ENCODE measurements at regions not wholly inside any gene's neighbourhood (a gene's known extent, or its start where the extent isn't known, plus 50 kb on each side); places are given as distances from the start of the nearest gene placed in this dataset.

DNA sequence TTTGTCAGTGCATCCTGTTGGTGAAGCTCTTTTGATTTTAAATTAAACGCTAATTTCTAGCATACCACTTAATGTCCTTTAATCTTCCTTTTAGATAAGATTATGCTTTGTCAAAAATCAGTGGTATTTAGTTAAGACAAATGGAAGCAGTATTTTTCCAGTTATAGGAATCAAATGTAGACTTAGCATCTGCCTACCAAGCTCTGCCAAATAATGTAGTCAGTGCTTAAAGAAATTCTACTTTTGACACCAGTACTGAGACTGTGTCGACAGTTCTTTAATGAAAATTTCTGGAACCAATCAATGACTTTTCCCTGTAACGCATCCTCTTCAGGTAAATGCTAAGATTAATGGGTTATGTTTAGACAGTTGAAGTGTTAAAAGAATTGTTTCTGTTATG is 803.3 kb upstream of the FAM98A start:
- Mint-ChIP-seq H3K9me3 (no peaks in the 10 kb centered on the region), H3K27ac (no peak overlapping the region)

DNA sequence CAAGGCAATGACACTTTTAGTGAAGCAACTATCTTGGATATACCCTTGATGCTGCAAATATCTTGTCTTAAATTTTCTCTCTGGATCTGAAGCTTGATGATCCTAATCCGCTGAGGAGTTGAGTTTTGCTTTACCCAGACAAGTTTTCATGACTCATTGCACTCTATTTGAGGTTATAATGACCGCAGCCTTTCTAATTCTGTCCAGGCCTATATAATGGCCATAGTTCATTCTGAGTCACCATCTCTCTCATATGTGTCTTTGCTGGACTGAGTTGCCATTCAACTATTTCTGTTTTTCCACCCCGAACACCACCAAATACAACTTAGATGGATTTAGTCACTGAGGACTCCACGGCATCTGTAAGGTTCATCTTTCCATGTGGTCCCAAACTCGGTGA is 802.1 kb upstream of the FAM98A start:
- H3K27ac Mint-ChIP-seq: no peak overlapping the region
- no peaks in the 10 kb centered on the region for H3K36me3 Mint-ChIP-seq (ENCODE audit: low read depth)
- H3K9me3 Mint-ChIP-seq: no peaks in the 10 kb centered on the region
- no peaks in the 10 kb centered on the region for H3K4me1 Mint-ChIP-seq
- H3K4me3 Mint-ChIP-seq: no peak overlapping the region
- no peaks in the 10 kb centered on the region for H3K27me3 Mint-ChIP-seq (ENCODE audit: low read depth)
- TF ChIP-seq, protein P1, sequence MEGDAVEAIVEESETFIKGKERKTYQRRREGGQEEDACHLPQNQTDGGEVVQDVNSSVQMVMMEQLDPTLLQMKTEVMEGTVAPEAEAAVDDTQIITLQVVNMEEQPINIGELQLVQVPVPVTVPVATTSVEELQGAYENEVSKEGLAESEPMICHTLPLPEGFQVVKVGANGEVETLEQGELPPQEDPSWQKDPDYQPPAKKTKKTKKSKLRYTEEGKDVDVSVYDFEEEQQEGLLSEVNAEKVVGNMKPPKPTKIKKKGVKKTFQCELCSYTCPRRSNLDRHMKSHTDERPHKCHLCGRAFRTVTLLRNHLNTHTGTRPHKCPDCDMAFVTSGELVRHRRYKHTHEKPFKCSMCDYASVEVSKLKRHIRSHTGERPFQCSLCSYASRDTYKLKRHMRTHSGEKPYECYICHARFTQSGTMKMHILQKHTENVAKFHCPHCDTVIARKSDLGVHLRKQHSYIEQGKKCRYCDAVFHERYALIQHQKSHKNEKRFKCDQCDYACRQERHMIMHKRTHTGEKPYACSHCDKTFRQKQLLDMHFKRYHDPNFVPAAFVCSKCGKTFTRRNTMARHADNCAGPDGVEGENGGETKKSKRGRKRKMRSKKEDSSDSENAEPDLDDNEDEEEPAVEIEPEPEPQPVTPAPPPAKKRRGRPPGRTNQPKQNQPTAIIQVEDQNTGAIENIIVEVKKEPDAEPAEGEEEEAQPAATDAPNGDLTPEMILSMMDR (IDR thresholded peaks at IDR 0.05; ENCODE audit: unreplicated experiment in 3 of 3): no peak

More for the DNA sequence above, 803.3 kb upstream of the FAM98A start:
- Mint-ChIP-seq H3K4me3 (no peak overlapping the region), H3K27me3 (ENCODE audit: low read depth) (no peaks in the 10 kb centered on the region), H3K4me1 (no peaks in the 10 kb centered on the region), H3K36me3 (ENCODE audit: low read depth) (no peaks in the 10 kb centered on the region)
- TF ChIP-seq, protein P1 (IDR thresholded peaks at IDR 0.05; ENCODE audit: unreplicated experiment in 3 of 3): no peak

DNA sequence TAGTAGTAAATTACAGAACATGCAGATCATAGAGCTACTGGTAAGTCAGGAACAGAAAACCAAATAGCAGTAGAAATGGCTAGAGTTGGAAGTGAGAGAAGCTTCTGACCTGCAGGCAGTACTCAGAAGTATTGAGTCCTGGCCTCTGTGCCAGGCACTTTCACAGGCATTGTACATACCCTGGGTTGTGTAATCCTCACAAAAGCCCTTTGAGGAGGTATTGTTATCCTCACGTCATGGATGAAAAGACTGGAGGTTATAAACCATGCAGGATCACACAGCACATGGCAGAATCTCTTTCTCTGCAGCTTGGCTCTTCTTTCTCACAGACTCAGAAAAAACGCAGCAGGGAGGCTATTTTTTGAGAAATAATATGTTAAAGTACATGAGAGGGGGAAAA is 789.3 kb upstream of the FAM98A start:
- peaks cover 2% of the 10 kb centered on the region for H3K9me3 Mint-ChIP-seq
- TF ChIP-seq, protein P1 (IDR thresholded peaks at IDR 0.05; ENCODE audit: unreplicated experiment in 3 of 3): no peak

DNA sequence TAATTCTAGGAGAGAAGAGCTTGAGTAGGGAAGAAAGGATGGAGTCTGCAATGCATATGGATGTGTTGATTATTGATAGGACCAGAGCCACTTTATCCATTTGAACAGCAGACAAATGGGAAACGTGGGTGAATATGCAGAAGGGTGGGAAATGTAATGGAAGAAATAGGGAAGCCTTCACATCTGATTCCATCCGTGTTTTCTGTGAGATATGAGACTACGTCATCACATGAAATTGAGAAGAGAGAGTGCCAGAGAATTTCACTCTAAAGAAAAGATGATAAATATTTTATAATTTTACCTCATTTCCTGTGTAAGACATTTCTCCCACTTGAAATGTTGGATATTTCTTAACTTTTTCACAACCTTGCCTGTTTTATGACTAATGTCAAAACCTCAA is 788.4 kb upstream of the FAM98A start:
- Mint-ChIP-seq H3K9me3 (peaks cover 2% of the 10 kb centered on the region), H3K4me1 (no peaks in the 10 kb centered on the region), H3K4me3 (no peak overlapping the region), H3K27me3 (ENCODE audit: low read depth) (no peaks in the 10 kb centered on the region), H3K27ac (no peak overlapping the region), H3K36me3 (ENCODE audit: low read depth) (no peaks in the 10 kb centered on the region)
- TF ChIP-seq, protein P1 (IDR thresholded peaks at IDR 0.05; ENCODE audit: unreplicated experiment in 3 of 3): no peak

More for the DNA sequence above, 789.3 kb upstream of the FAM98A start:
- no peaks in the 10 kb centered on the region for H3K36me3 Mint-ChIP-seq (ENCODE audit: low read depth)
- H3K4me1 Mint-ChIP-seq: no peaks in the 10 kb centered on the region
- no peak overlapping the region for H3K27ac Mint-ChIP-seq
- H3K4me3 Mint-ChIP-seq: no peak overlapping the region
- H3K27me3 Mint-ChIP-seq (ENCODE audit: low read depth): no peaks in the 10 kb centered on the region

DNA sequence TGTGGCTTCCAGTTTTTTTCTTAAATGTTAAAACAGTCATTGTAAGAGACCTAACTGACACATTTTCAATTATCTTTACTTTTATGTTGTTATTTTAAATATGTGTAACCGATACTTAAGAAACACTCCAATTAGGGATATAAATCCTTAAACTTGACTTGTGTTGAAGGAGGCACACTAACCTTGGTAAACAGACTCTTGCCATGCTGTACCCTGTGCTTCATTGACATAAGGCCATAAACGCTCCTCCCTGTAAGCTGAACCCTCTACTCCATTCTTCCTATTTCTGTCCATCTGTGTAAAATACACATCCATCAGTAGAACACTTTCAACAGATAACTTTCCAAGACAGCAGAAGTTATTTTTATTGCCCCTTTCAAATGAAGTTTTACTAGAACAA is 780.5 kb upstream of the FAM98A start:
- TF ChIP-seq, protein P1 (IDR thresholded peaks at IDR 0.05; ENCODE audit: unreplicated experiment in 3 of 3): no peak
- no peak overlapping the region for H3K27ac Mint-ChIP-seq
- H3K27me3 Mint-ChIP-seq (ENCODE audit: low read depth): no peaks in the 10 kb centered on the region
- H3K36me3 Mint-ChIP-seq (ENCODE audit: low read depth): no peaks in the 10 kb centered on the region
- no peaks in the 10 kb centered on the region for H3K9me3 Mint-ChIP-seq
- H3K4me3 Mint-ChIP-seq: no peak overlapping the region
- H3K4me1 Mint-ChIP-seq: peaks cover 4% of the 10 kb centered on the region

DNA sequence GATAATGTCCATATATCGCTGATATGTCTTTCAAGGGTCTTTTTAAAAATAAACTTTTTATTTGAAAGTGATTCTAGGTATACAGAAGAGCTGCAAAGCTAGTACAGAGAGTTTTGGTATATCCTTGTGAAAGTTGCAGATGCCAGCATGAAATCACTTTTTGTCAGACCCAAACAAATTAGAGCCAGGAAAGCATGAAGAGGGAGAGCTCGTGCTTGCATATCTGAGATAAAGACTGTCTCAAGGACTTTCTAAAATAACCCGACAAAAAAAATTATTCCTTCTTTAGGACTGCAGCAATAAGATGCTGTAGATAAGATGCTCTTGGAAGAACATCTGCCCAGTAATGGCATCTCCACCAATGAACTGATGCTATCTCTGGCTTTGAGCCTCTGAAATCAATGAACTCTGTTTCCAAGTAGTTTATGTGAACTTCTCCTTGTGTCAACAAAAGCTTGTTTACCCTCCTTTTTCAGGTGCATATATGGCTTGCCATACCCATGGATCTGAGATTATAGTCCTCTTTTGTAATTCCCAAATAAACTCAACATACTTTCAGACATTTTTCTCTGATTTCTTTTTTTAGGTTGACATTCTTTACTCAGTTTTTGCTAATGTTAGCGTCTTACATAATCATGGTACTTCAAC is 774.6 kb upstream of the FAM98A start:
- H3K4me3 Mint-ChIP-seq: no peak overlapping the region
- no peaks in the 10 kb centered on the region for H3K27me3 Mint-ChIP-seq (ENCODE audit: low read depth)
- H3K36me3 Mint-ChIP-seq (ENCODE audit: low read depth): no peaks in the 10 kb centered on the region
- H3K27ac Mint-ChIP-seq: no peak overlapping the region
- TF ChIP-seq, protein P1 (IDR thresholded peaks at IDR 0.05; ENCODE audit: unreplicated experiment in 3 of 3): no peak
- H3K4me1 Mint-ChIP-seq: no peaks in the 10 kb centered on the region
- no peaks in the 10 kb centered on the region for H3K9me3 Mint-ChIP-seq

Measured in nephron (organoid).